Pancreas (tissue), 10 donors: ENCODE measurements at regions not wholly inside any gene's neighbourhood (a gene's known extent, or its start where the extent isn't known, plus 50 kb on each side); places are given as distances from the start of the nearest gene placed in this dataset.
A peak's percentile ranks its signal among the peaks of the same experiment; 100 is the strongest.

Experiments used
- ATAC-seq, 4 donors: fragments of 200-7000 bp; cut with Tn5 transposase; one replicate each; pipeline versions ENCODE4 v1.8.0 to v1.9.1; 2020; ENCODE audit warnings: mild to moderate bottlenecking in 4 of 4, moderate library complexity in 4 of 4
- DNase-seq, 6 donors: peaks; one replicate each; pipeline ENCODE4 v3.0.0-alpha.2; 2020
- FAIRE-seq: peaks from 2 replicates; lab custom pipeline; 2012; peaks lifted over from hg19 to GRCh38; lab: Jason Lieb, UNC
- H3K27ac ChIP-seq, 4 donors: fragments of 200-600 bp; sonication (generic); 1 replicate in 3 of 4; 2 replicates in 1 of 4; pipeline versions ENCODE4 v1.5.0 to v1.8.0; 2020
- H3K27me3 ChIP-seq, 4 donors: fragments of 200-600 bp; one replicate each; pipeline ENCODE4 v1.8.0; 2021
- H3K36me3 ChIP-seq, 3 donors: fragments of 200-600 bp; sonication (generic) in 1 of 3; one replicate each; pipeline versions ENCODE4 v1.5.0 to v1.8.0; 2020 to 2021
- H3K4me1 ChIP-seq, 3 donors: fragments of 200-600 bp; one replicate each; pipeline ENCODE4 v1.8.0; 2021
- H3K4me3 ChIP-seq, 4 donors: fragments of 200-600 bp; sonication (generic) in 2 of 4; one replicate each; pipeline versions ENCODE4 v1.5.0 to v1.8.0; 2020 to 2021
- H3K9me3 ChIP-seq, 4 donors: fragments of 200-600 bp; one replicate each; pipeline ENCODE4 v1.8.0; 2021
- WGBS, 2 donors: extraction: QIAGEN DNeasy Blood & Tissue Kit; methylation state at CpG; one replicate each; pipeline ENCODE4 v1.1.7; 2013; 5-methylcytosine and 5-hydroxymethylcytosine counted together
- intact Hi-C, 3 donors: fragments of 100-400 bp; cut with DNase I; formaldehyde crosslinking; loops; one replicate each; pipeline versions ENCODE4 v1.11.1 to v1.14.2; 2022
- TF ChIP-seq, protein P1 (sequence below), 4 donors: fragments of 200-600 bp; sonication (generic) in 3 of 4; IDR thresholded peaks; one replicate each; pipeline versions ENCODE4 v1.5.0 to v1.8.0; 2021; ENCODE audit warnings: antibody characterized with exemption in 4 of 4
- donor health status: healthy with polysubstance abuse.
- donor health status: DM: no; HTN: no; CAD: no; lungs with moderate emphysema.
- donor health status: DM: no; HTN: no; CAD: no.
- donor health status: control.
- donor health status: control.
- donor health status: Bipolar disorder and iron deficiency.
- donor health status: DM: yes; HTN: yes; CAD: no.
- donor health status: DM: no; HTN: no; CAD: no.
- donor health status: DM: no; HTN: no; CAD: no.
- donor health status: DM: yes; HTN: yes; CAD: no.

DNA sequence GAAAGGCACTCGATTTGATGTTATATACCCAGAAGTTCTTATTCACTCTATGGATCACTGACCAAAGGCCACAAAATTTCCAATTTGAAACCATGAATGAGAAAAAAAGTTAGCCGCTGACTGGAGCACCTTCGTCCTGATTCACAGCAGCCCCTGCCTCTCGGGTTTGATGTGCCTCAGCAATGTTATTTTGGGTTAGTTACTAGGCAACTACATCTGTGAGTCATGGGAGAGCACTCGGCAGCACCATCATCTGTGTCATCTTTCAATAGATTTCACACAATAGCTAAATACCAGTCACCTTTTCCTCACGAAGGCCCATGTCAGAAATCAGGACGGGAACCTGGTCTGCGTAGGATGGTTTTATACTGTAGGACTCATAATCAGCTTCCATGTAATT, 269.2 kb downstream of the ZBBX start:
- Histone ChIP-seq H3K27me3 (no peaks in the 10 kb centered on the region), H3K4me1 (no peaks in the 10 kb centered on the region), H3K27ac (no peak overlapping the region), H3K9me3 (no peaks in the 10 kb centered on the region), H3K36me3 (no peaks in the 10 kb centered on the region), H3K4me3 (no peak overlapping the region)
- intact Hi-C loops = no loop called here
- TF ChIP-seq, protein P1, sequence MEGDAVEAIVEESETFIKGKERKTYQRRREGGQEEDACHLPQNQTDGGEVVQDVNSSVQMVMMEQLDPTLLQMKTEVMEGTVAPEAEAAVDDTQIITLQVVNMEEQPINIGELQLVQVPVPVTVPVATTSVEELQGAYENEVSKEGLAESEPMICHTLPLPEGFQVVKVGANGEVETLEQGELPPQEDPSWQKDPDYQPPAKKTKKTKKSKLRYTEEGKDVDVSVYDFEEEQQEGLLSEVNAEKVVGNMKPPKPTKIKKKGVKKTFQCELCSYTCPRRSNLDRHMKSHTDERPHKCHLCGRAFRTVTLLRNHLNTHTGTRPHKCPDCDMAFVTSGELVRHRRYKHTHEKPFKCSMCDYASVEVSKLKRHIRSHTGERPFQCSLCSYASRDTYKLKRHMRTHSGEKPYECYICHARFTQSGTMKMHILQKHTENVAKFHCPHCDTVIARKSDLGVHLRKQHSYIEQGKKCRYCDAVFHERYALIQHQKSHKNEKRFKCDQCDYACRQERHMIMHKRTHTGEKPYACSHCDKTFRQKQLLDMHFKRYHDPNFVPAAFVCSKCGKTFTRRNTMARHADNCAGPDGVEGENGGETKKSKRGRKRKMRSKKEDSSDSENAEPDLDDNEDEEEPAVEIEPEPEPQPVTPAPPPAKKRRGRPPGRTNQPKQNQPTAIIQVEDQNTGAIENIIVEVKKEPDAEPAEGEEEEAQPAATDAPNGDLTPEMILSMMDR (IDR thresholded peaks at IDR 0.05) = no peak
- DNase-seq (no peak), ATAC-seq (peak in 1 of 4 donors; percentile 43), FAIRE-seq (no peak)
- 80 to 84% methylated on average over 8 of the region's 8 CpGs for WGBS, 2 donors

DNA sequence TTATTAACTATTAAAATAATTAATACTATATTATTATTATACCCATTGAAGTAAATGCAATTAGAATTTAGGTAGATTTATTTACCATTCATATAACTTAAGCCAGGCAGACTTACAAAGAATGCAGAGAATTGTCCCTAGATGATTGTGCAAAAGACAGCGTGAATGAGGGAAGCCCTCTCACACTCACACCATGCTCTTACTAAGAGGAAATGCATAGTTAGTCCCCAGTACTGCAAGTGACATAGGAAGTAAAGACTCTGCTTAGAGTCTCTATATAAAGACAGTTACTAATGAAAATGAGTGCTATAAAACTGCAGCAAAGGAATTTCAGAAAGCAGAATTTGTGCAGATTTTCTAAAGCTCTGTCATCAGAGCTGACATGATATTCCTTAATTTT, 270.4 kb downstream of the ZBBX start:
- Histone ChIP-seq H3K4me1 (no peaks in the 10 kb centered on the region), H3K9me3 (no peaks in the 10 kb centered on the region), H3K27me3 (no peaks in the 10 kb centered on the region), H3K4me3 (no peak overlapping the region), H3K27ac (no peak overlapping the region), H3K36me3 (no peaks in the 10 kb centered on the region)
- ATAC-seq = no peak
- intact Hi-C loops = no loop called here
- TF ChIP-seq, protein P1 (IDR thresholded peaks at IDR 0.05) = no peak
- no peak for FAIRE-seq
- 91% methylated on average over 1 of the region's 1 CpG for WGBS, 2 donors
- DNase-seq = no peak

GRCh38 chr3:167106456-167106855, 273.6 kb downstream of the ZBBX start:
- Histone ChIP-seq H3K27ac (no peak overlapping the region), H3K9me3 (no peaks in the 10 kb centered on the region), H3K4me3 (no peak overlapping the region), H3K36me3 (no peaks in the 10 kb centered on the region), H3K4me1 (no peaks in the 10 kb centered on the region), H3K27me3 (no peaks in the 10 kb centered on the region)
- FAIRE-seq = no peak
- intact Hi-C loops = no loop called here
- no peak for DNase-seq
- ATAC-seq = no peak
- TF ChIP-seq, protein P1 (IDR thresholded peaks at IDR 0.05) = no peak

- TF ChIP-seq, protein P1 (IDR thresholded peaks at IDR 0.05) = peak in 1 of 4 donors; percentile 21
- no peaks in the 10 kb centered on the region for H3K9me3 ChIP-seq
- intact Hi-C loops = no loop called here
- H3K27me3 ChIP-seq = no peaks in the 10 kb centered on the region
- 46 to 58% methylated on average over 1 of the region's 1 CpG for WGBS, 2 donors
- ATAC-seq (peak in 3 of 4 donors; percentile 60 to 74 (median 68)), FAIRE-seq (no peak), DNase-seq (peak in 2 of 6 donors; percentile 19 to 21)
- H3K4me1 ChIP-seq = no peaks in the 10 kb centered on the region
- no peak overlapping the region for H3K27ac ChIP-seq
- no peak overlapping the region for H3K4me3 ChIP-seq
- H3K36me3 ChIP-seq = no peaks in the 10 kb centered on the region
These were observed 278.0 kb downstream of the ZBBX start for GRCh38 chr3:167102071-167102470.

DNA sequence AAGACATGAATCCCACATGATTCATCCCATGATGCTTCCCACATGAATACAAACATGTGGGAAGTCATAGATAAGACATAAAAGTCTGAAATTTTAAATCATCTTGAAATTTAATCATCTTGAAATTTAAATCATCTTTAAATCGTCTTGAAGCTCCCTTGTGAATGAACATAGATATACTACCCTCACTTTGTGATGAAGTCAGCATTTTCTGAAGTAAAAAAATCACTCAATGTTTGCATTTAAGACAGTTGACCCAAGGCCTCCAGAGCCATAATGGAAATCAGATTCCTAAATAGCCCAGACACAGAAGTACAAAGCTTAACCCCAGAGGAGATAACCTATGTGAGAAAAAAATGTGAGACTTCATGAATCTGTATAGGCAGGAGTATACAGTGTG, 279.4 kb downstream of the ZBBX start:
- no peak overlapping the region for H3K4me3 ChIP-seq
- WGBS, 2 donors = 46 to 60% methylated on average over 1 of the region's 1 CpG
- FAIRE-seq (no peak), DNase-seq (no peak), ATAC-seq (no peak)
- no peaks in the 10 kb centered on the region for H3K9me3 ChIP-seq
- intact Hi-C loops = no loop called here
- H3K27me3 ChIP-seq = no peaks in the 10 kb centered on the region
- no peaks in the 10 kb centered on the region for H3K36me3 ChIP-seq
- H3K27ac ChIP-seq = no peak overlapping the region
- H3K4me1 ChIP-seq = no peaks in the 10 kb centered on the region
- TF ChIP-seq, protein P1 (IDR thresholded peaks at IDR 0.05) = no peak
